ENCODE measurements at regions not wholly inside any gene's neighbourhood (a gene's known extent, or its start where the extent isn't known, plus 50 kb on each side); places are given as distances from the start of the nearest gene placed in this dataset.

DNA sequence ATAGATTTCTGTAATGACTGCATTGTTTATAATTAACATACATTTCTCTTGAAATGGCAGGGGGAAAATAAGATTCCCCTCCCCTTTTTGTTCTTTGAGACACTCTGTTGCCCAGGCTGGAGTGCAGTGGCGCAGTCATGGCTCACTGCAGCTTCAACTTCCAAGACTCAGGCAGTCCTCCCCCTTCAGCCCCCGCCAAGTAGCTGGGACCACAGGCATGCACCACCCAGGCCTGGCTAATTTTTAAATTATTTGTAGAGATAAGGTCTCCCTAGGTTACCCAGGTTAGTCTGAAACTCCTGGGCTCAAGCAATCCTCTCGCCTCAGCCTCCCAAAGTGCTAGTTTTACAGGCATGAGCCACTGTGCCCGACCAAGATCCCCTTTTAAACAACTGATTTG lies 67.7 kb downstream of the KATNIP start (continued):
- TF ChIP-seq, protein P1, sequence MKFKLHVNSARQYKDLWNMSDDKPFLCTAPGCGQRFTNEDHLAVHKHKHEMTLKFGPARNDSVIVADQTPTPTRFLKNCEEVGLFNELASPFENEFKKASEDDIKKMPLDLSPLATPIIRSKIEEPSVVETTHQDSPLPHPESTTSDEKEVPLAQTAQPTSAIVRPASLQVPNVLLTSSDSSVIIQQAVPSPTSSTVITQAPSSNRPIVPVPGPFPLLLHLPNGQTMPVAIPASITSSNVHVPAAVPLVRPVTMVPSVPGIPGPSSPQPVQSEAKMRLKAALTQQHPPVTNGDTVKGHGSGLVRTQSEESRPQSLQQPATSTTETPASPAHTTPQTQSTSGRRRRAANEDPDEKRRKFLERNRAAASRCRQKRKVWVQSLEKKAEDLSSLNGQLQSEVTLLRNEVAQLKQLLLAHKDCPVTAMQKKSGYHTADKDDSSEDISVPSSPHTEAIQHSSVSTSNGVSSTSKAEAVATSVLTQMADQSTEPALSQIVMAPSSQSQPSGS (CRISPR knock-in tag; IDR thresholded peaks at IDR 0.05; ENCODE audit: borderline replicate concordance, low read depth) = no peak
- TF ChIP-seq ATF1 (CRISPR knock-in tag; IDR thresholded peaks at IDR 0.05) (no peak), FOXJ3 (CRISPR knock-in tag; IDR thresholded peaks at IDR 0.05; ENCODE audit: borderline replicate concordance) (no peak), MLX (CRISPR knock-in tag; IDR thresholded peaks at IDR 0.05) (no peak), EMX1 (CRISPR knock-in tag; IDR thresholded peaks at IDR 0.05) (no peak), NFYB (CRISPR knock-in tag; conservative IDR thresholded peaks at IDR 0.05; ENCODE audit: low read depth) (no peak), USF2 (CRISPR knock-in tag; IDR thresholded peaks at IDR 0.05) (no peak)
- TF ChIP-seq, protein P2, sequence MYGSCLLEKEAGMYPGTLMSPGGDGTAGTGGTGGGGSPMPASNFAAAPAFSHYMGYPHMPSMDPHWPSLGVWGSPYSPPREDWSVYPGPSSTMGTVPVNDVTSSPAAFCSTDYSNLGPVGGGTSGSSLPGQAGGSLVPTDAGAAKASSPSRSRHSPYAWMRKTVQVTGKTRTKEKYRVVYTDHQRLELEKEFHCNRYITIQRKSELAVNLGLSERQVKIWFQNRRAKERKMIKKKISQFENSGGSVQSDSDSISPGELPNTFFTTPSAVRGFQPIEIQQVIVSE (CRISPR knock-in tag; IDR thresholded peaks at IDR 0.05; ENCODE audit: borderline replicate concordance) = no peak
- TF ChIP-seq, protein P3, sequence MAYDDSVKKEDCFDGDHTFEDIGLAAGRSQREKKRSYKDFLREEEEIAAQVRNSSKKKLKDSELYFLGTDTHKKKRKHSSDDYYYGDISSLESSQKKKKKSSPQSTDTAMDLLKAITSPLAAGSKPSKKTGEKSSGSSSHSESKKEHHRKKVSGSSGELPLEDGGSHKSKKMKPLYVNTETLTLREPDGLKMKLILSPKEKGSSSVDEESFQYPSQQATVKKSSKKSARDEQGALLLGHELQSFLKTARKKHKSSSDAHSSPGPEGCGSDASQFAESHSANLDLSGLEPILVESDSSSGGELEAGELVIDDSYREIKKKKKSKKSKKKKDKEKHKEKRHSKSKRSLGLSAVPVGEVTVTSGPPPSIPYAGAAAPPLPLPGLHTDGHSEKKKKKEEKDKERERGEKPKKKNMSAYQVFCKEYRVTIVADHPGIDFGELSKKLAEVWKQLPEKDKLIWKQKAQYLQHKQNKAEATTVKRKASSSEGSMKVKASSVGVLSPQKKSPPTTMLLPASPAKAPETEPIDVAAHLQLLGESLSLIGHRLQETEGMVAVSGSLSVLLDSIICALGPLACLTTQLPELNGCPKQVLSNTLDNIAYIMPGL (CRISPR knock-in tag; IDR thresholded peaks at IDR 0.05) = no peak

- DNase-seq (ENCODE audit: low spot score) (no peak), ATAC-seq (no peak)
- Mint-ChIP-seq H3K9me3 (peaks cover 5% of the 10 kb centered on the region; the same call in 1 of the 2 replicates), H3K4me3 (no peak overlapping the region), H3K27me3 (ENCODE audit: low read depth) (no peaks in the 10 kb centered on the region), H3K27ac (no peak overlapping the region), H3K4me1 (peaks cover 14% of the 10 kb centered on the region), H3K36me3 (peaks cover 7% of the 10 kb centered on the region; the same call in 1 of the 2 replicates)
- ChIA-PET CTCF (no interaction called here), POLR2A (no interaction called here)
- TF ChIP-seq ZNF423 (CRISPR knock-in tag; IDR thresholded peaks at IDR 0.05) (no peak), JAZF1 (CRISPR knock-in tag; IDR thresholded peaks at IDR 0.05) (no peak), NFYB (CRISPR knock-in tag; conservative IDR thresholded peaks at IDR 0.05; ENCODE audit: low read depth) (no peak), HMGA2 (CRISPR knock-in tag; IDR thresholded peaks at IDR 0.05) (no peak), ZNF263 (CRISPR knock-in tag; IDR thresholded peaks at IDR 0.05; ENCODE audit: low read depth) (no peak), GABPB1 (CRISPR knock-in tag; IDR thresholded peaks at IDR 0.05) (no peak), GTF2I (CRISPR knock-in tag; conservative IDR thresholded peaks at IDR 0.05) (no peak), MLX (CRISPR knock-in tag; IDR thresholded peaks at IDR 0.05) (no peak), FOXP4 (CRISPR knock-in tag; IDR thresholded peaks at IDR 0.05) (no peak)
- TF ChIP-seq, protein P4, sequence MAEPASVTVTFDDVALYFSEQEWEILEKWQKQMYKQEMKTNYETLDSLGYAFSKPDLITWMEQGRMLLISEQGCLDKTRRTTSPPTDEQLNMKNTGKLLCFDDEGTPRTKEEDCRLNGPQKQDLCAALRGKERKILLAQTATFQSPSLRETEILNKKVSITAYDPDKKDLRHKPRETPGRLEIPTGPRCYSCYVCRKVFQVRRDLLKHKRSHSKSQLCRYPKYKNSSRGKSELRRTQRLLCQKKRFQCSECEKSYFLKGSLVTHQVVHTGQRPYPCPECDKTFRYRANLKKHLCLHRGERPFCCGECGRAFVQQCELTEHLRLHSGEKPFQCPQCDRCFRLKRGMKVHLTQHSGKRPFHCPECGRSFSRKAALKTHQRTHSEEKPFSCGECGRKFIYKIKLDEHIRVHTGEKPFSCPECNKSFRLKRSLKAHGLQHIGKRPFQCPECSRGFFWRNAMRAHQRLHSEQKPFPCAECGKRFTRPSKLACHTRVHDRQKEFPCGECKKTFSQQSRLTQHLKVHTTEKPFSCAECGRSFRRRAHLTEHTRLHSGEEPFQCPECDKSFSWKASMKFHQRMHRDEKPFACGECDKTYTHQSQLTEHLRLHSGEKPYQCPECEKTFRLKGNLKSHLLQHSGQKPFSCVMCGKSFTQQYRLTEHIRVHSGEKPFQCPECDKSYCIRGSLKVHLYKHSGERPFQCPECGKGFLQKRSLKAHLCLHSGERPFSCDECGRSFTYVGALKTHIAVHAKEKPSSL (CRISPR knock-in tag; conservative IDR thresholded peaks at IDR 0.05) = no peak
- TF ChIP-seq, protein P5, sequence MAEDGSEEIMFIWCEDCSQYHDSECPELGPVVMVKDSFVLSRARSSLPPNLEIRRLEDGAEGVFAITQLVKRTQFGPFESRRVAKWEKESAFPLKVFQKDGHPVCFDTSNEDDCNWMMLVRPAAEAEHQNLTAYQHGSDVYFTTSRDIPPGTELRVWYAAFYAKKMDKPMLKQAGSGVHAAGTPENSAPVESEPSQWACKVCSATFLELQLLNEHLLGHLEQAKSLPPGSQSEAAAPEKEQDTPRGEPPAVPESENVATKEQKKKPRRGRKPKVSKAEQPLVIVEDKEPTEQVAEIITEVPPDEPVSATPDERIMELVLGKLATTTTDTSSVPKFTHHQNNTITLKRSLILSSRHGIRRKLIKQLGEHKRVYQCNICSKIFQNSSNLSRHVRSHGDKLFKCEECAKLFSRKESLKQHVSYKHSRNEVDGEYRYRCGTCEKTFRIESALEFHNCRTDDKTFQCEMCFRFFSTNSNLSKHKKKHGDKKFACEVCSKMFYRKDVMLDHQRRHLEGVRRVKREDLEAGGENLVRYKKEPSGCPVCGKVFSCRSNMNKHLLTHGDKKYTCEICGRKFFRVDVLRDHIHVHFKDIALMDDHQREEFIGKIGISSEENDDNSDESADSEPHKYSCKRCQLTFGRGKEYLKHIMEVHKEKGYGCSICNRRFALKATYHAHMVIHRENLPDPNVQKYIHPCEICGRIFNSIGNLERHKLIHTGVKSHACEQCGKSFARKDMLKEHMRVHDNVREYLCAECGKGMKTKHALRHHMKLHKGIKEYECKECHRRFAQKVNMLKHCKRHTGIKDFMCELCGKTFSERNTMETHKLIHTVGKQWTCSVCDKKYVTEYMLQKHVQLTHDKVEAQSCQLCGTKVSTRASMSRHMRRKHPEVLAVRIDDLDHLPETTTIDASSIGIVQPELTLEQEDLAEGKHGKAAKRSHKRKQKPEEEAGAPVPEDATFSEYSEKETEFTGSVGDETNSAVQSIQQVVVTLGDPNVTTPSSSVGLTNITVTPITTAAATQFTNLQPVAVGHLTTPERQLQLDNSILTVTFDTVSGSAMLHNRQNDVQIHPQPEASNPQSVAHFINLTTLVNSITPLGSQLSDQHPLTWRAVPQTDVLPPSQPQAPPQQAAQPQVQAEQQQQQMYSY (CRISPR knock-in tag; IDR thresholded peaks at IDR 0.05) = no peak
- TF ChIP-seq, protein P6, sequence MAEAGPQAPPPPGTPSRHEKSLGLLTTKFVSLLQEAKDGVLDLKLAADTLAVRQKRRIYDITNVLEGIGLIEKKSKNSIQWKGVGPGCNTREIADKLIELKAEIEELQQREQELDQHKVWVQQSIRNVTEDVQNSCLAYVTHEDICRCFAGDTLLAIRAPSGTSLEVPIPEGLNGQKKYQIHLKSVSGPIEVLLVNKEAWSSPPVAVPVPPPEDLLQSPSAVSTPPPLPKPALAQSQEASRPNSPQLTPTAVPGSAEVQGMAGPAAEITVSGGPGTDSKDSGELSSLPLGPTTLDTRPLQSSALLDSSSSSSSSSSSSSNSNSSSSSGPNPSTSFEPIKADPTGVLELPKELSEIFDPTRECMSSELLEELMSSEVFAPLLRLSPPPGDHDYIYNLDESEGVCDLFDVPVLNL (CRISPR knock-in tag; IDR thresholded peaks at IDR 0.05; ENCODE audit: borderline replicate concordance, low read depth) = no peak
Measured at GRCh38 chr16:27618165-27618564, 68.2 kb downstream of the KATNIP start.

All from WTC11 (cell line).